H9 (cell line): ENCODE measurements at regions not wholly inside any gene's neighbourhood (a gene's known extent, or its start where the extent isn't known, plus 50 kb on each side); places are given as distances from the start of the nearest gene placed in this dataset.

Experiments used
- DNase-seq: peaks from one replicate; pipeline ENCODE4 v3.0.0-alpha.2; 2017
- H2AFZ ChIP-seq: one replicate; pipeline ENCODE4 v1.6.1; 2013; ENCODE audit warnings: mild to moderate bottlenecking, low read length, control low read depth, moderate library complexity
- H2AK5ac ChIP-seq: 2 replicates; pipeline ENCODE4 v1.6.1; 2013; ENCODE audit warnings: low read length, control low read depth, mixed read lengths; ENCODE audit not compliant: insufficient read length
- H2BK120ac ChIP-seq: one replicate; pipeline ENCODE4 v1.6.1; 2013; ENCODE audit warnings: low read depth, mild to moderate bottlenecking, low read length, control low read depth, inconsistent platforms; ENCODE audit not compliant: poor library complexity, severe bottlenecking
- H2BK12ac ChIP-seq: 2 replicates; pipeline ENCODE4 v1.6.1; 2013; ENCODE audit warnings: low read length, control low read depth, mixed read lengths, low read depth; ENCODE audit not compliant: insufficient read length
- H2BK15ac ChIP-seq: 2 replicates; pipeline ENCODE4 v1.6.1; 2013; ENCODE audit warnings: low read depth, low read length, control low read depth
- H2BK20ac ChIP-seq: one replicate; pipeline ENCODE4 v1.6.1; 2013; ENCODE audit warnings: low read depth, mild to moderate bottlenecking, low read length, control low read depth, inconsistent platforms; ENCODE audit not compliant: poor library complexity, severe bottlenecking
- H2BK5ac ChIP-seq: 2 replicates; pipeline ENCODE4 v1.6.1; 2013; ENCODE audit warnings: low read length, control low read depth, mixed read lengths; ENCODE audit not compliant: insufficient read length
- H3K14ac ChIP-seq: 2 replicates; pipeline ENCODE4 v1.6.1; 2013; ENCODE audit warnings: low read length, control low read depth; ENCODE audit not compliant: insufficient read depth
- H3K18ac ChIP-seq: 2 replicates; pipeline ENCODE4 v1.6.1; 2013; ENCODE audit warnings: low read depth, mild to moderate bottlenecking, mixed read lengths, low read length, control low read depth; ENCODE audit not compliant: insufficient read length
- H3K23ac ChIP-seq: 2 replicates; pipeline ENCODE4 v1.6.1; 2013; ENCODE audit warnings: low read length, control low read depth, mixed read lengths, low read depth; ENCODE audit not compliant: insufficient read length
- H3K23me2 ChIP-seq: 2 replicates; pipeline ENCODE4 v1.6.1; 2013; ENCODE audit warnings: low read depth, mild to moderate bottlenecking, mixed read lengths, low read length, control low read depth; ENCODE audit not compliant: insufficient read length, poor library complexity, severe bottlenecking
- H3K27ac ChIP-seq: 2 replicates; pipeline ENCODE4 v1.5.1; 2013; ENCODE audit warnings: low read length, control low read depth, mixed read lengths, low read depth; ENCODE audit not compliant: insufficient read length
- H3K27me3 ChIP-seq: 2 replicates; pipeline ENCODE4 v1.6.1; 2013; ENCODE audit warnings: low read length, control low read depth, inconsistent platforms; ENCODE audit not compliant: insufficient read depth
- H3K4ac ChIP-seq: 2 replicates; pipeline ENCODE4 v1.6.1; 2013; ENCODE audit warnings: low read depth, mild to moderate bottlenecking, control low read depth, inconsistent platforms, low read length, moderate library complexity
- H3K4me1 ChIP-seq: 2 replicates; pipeline ENCODE4 v1.6.1; 2013; ENCODE audit warnings: low read length, control low read depth, inconsistent platforms; ENCODE audit not compliant: insufficient read depth
- H3K4me2 ChIP-seq: 2 replicates; pipeline ENCODE4 v1.6.1; 2013; ENCODE audit warnings: low read length, control low read depth, mixed read lengths; ENCODE audit not compliant: insufficient read length, insufficient read depth
- H3K56ac ChIP-seq: 2 replicates; pipeline ENCODE4 v1.6.1; 2013; ENCODE audit warnings: low read depth, mild to moderate bottlenecking, mixed read lengths, low read length, control low read depth; ENCODE audit not compliant: insufficient read length
- H3K79me1 ChIP-seq: 2 replicates; pipeline ENCODE4 v1.6.1; 2013; ENCODE audit warnings: low read depth, mild to moderate bottlenecking, moderate library complexity, low read length, control low read depth, inconsistent platforms; ENCODE audit not compliant: insufficient read depth, poor library complexity, severe bottlenecking
- H3K79me2 ChIP-seq: 2 replicates; pipeline ENCODE4 v1.6.1; 2013; ENCODE audit warnings: low read length, control low read depth, inconsistent platforms; ENCODE audit not compliant: insufficient read depth
- H3K9ac ChIP-seq: 2 replicates; pipeline ENCODE4 v1.6.1; 2013; ENCODE audit warnings: low read length, control low read depth, mixed read lengths; ENCODE audit not compliant: insufficient read length; ENCODE audit errors: extremely low read depth
- H3K9me3 ChIP-seq: one replicate; pipeline ENCODE4 v1.6.1; 2013; ENCODE audit warnings: low read depth, low read length, inconsistent platforms; ENCODE audit not compliant: control insufficient read depth
- H3T11ph ChIP-seq: one replicate; pipeline ENCODE4 v1.6.1; 2013; ENCODE audit warnings: mild to moderate bottlenecking, low read length, control low read depth, inconsistent platforms
- H4K20me1 ChIP-seq: one replicate; pipeline ENCODE4 v1.6.1; 2013; ENCODE audit not compliant: control insufficient read depth, insufficient read length, insufficient read depth
- H4K5ac ChIP-seq: 2 replicates; pipeline ENCODE4 v1.6.1; 2013; ENCODE audit warnings: low read depth, mild to moderate bottlenecking, mixed read lengths, low read length, control low read depth; ENCODE audit not compliant: insufficient read length
- H4K8ac ChIP-seq: replicated peaks from 2 replicates; pipeline ENCODE4 v1.6.1; 2013; ENCODE audit warnings: low read length, control low read depth, mixed read lengths, low read depth; ENCODE audit not compliant: insufficient read length
- H4K91ac ChIP-seq: 2 replicates; pipeline ENCODE4 v1.6.1; 2013; ENCODE audit warnings: low read depth, mild to moderate bottlenecking, moderate library complexity, mixed read lengths, low read length, control low read depth; ENCODE audit not compliant: insufficient read length
- H3K27ac Mint-ChIP-seq, 3 experiments: 2 replicates in 2 of 3; 3 replicates in 1 of 3; pipeline ENCODE4 v1.8.0; 2020 to 2021; ENCODE audit warnings: mixed read lengths in 3 of 3, mild to moderate bottlenecking in 1 of 3, moderate library complexity in 1 of 3
- H3K27me3 Mint-ChIP-seq: 2 replicates; pipeline ENCODE4 v1.8.0; 2021; ENCODE audit warnings: low read depth, mild to moderate bottlenecking, moderate library complexity, mixed read lengths
- H3K36me3 Mint-ChIP-seq, 3 experiments: 2 replicates in 2 of 3; 3 replicates in 1 of 3; pipeline ENCODE4 v1.8.0; 2020 to 2021; ENCODE audit warnings: low read depth in 3 of 3, mixed read lengths in 3 of 3; ENCODE audit not compliant: insufficient read depth in 1 of 3
- H3K4me1 Mint-ChIP-seq, 2 experiments: 2 replicates each; pipeline ENCODE4 v1.8.0; 2020; ENCODE audit warnings: mixed read lengths in 2 of 2
- H3K4me3 Mint-ChIP-seq, 2 experiments: 2 replicates in 1 of 2; 3 replicates in 1 of 2; pipeline ENCODE4 v1.8.0; 2020 to 2021; ENCODE audit warnings: mild to moderate bottlenecking in 2 of 2, mixed read lengths in 2 of 2, moderate library complexity in 1 of 2
- H3K9me3 Mint-ChIP-seq, 2 experiments: 2 replicates in 1 of 2; 3 replicates in 1 of 2; pipeline ENCODE4 v1.8.0; 2020; ENCODE audit warnings: mild to moderate bottlenecking in 2 of 2, mixed read lengths in 2 of 2, moderate library complexity in 1 of 2
- WGBS: extraction: QIAGEN DNeasy Blood & Tissue Kit; methylation state at CpG from one replicate; pipeline ENCODE4 v1.1.7; 2013; ENCODE audit warnings: missing lambda C conversion rate, low lambda C conversion rate, mixed read lengths; ENCODE audit not compliant: insufficient read length; ENCODE audit errors: extremely low coverage; 5-methylcytosine and 5-hydroxymethylcytosine counted together
- TF ChIP-seq, protein P1 (sequence below): fragments of 200-600 bp; sonication (generic); conservative IDR thresholded peaks from 3 replicates; pipeline ENCODE4 v1.8.0; 2021; ENCODE audit warnings: antibody characterized with exemption, mild to moderate bottlenecking

GRCh38 chr20:24842918-24843715 is 106.0 kb upstream of the CST7 start:
- no peaks in the 10 kb centered on the region for H3K4me1 ChIP-seq
- Mint-ChIP-seq H3K27me3 (peaks cover 4% of the 10 kb centered on the region), H3K36me3 (peaks cover 0 to 7% (median 0%) of the 10 kb centered on the region in 3 experiments; a peak in 2 of 7 replicates), H3K9me3 (peaks cover 12 to 17% of the 10 kb centered on the region in 2 experiments), H3K4me1 (no peaks in the 10 kb centered on the region), H3K4me3 (no peak overlapping the region), H3K27ac (no peak overlapping the region)
- no peak overlapping the region for H2BK20ac ChIP-seq
- H3K27ac ChIP-seq, result no peak overlapping the region
- no peak overlapping the region for H2BK12ac ChIP-seq
- no peak overlapping the region for H3K23ac ChIP-seq
- no peak overlapping the region for H3K14ac ChIP-seq
- H3K18ac ChIP-seq, result no peak overlapping the region
- H4K91ac ChIP-seq, result no peak overlapping the region
- no peaks in the 10 kb centered on the region for H3K27me3 ChIP-seq
- no peaks in the 10 kb centered on the region for H3K79me1 ChIP-seq
- no peak overlapping the region for H4K8ac ChIP-seq
- TF ChIP-seq, protein P1, sequence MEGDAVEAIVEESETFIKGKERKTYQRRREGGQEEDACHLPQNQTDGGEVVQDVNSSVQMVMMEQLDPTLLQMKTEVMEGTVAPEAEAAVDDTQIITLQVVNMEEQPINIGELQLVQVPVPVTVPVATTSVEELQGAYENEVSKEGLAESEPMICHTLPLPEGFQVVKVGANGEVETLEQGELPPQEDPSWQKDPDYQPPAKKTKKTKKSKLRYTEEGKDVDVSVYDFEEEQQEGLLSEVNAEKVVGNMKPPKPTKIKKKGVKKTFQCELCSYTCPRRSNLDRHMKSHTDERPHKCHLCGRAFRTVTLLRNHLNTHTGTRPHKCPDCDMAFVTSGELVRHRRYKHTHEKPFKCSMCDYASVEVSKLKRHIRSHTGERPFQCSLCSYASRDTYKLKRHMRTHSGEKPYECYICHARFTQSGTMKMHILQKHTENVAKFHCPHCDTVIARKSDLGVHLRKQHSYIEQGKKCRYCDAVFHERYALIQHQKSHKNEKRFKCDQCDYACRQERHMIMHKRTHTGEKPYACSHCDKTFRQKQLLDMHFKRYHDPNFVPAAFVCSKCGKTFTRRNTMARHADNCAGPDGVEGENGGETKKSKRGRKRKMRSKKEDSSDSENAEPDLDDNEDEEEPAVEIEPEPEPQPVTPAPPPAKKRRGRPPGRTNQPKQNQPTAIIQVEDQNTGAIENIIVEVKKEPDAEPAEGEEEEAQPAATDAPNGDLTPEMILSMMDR, result no peak
- H3K23me2 ChIP-seq, result no peaks in the 10 kb centered on the region
- H3T11ph ChIP-seq, result no peak overlapping the region
- no peaks in the 10 kb centered on the region for H4K20me1 ChIP-seq
- no peak for DNase-seq
- H3K79me2 ChIP-seq, result no peaks in the 10 kb centered on the region
- H2AK5ac ChIP-seq, result no peak overlapping the region
- H3K4me2 ChIP-seq, result no peak overlapping the region
- no peak overlapping the region for H2BK15ac ChIP-seq
- H2BK120ac ChIP-seq, result no peak overlapping the region
- no peak overlapping the region for H3K56ac ChIP-seq
- H2AFZ ChIP-seq, result no peak overlapping the region
- no CpG with 5 or more reads among the region's 7 CpGs for WGBS
- no peak overlapping the region for H4K5ac ChIP-seq
- H3K4ac ChIP-seq, result no peak overlapping the region
- H2BK5ac ChIP-seq, result no peak overlapping the region
- H3K9me3 ChIP-seq, result no peaks in the 10 kb centered on the region
- no peak overlapping the region for H3K9ac ChIP-seq
